SK-N-SH (cell line): ENCODE measurements at regions not wholly inside any gene's neighbourhood (a gene's known extent, or its start where the extent isn't known, plus 50 kb on each side); places are given as distances from the start of the nearest gene placed in this dataset.
"Not testable (repeated sequence)": the region's sequence is repeated elsewhere in the genome, so short reads cannot be mapped to it uniquely, and the experiment has no call there.

Experiments
- EZH2phosphoT487 ChIP-seq: fragments of 200-600 bp; sonication (generic); IDR thresholded peaks from 2 replicates; pipeline ENCODE4 v1.6.1; 2017; ENCODE audit warnings: low read depth, mixed run types, mild to moderate bottlenecking, antibody characterized with exemption, moderate library complexity, borderline replicate concordance
- RAD21 ChIP-seq: IDR thresholded peaks from 2 replicates; pipeline ENCODE4 v1.6.1; 2012; ENCODE audit warnings: mild to moderate bottlenecking, low read length
- RCOR1 ChIP-seq: fragments of 150-350 bp; IDR thresholded peaks from 2 replicates; pipeline ENCODE4 v1.6.1; 2017; ENCODE audit warnings: antibody characterized with exemption, low read length
- USF1 ChIP-seq: IDR thresholded peaks from 2 replicates; pipeline ENCODE4 v1.4.0; 2012; ENCODE audit warnings: low read depth, borderline replicate concordance
- ZBTB33 ChIP-seq: IDR thresholded peaks from 2 replicates; pipeline ENCODE4 v1.4.0; 2012; ENCODE audit warnings: low read depth, borderline replicate concordance
- TF ChIP-seq, protein P1 (sequence below): IDR thresholded peaks from 2 replicates; pipeline ENCODE4 v1.6.1; 2012; ENCODE audit warnings: mild to moderate bottlenecking, low read depth, low read length, moderate library complexity
- TF ChIP-seq, protein P2 (sequence below): fragments of 200-600 bp; sonication (generic); IDR thresholded peaks from 2 replicates; pipeline ENCODE4 v1.6.1; 2017; ENCODE audit warnings: antibody characterized with exemption, mild to moderate bottlenecking, moderate library complexity
- TF ChIP-seq, protein P3 (sequence below): IDR thresholded peaks from 2 replicates; pipeline ENCODE4 v1.4.0; 2012; ENCODE audit warnings: low read depth

GRCh38 chr21:13806444-13806843 lies 196.9 kb downstream of the POTED start:
- not testable (repeated sequence) for TF ChIP-seq ZBTB33, USF1, EZH2phosphoT487, RCOR1
- TF ChIP-seq, protein P1, sequence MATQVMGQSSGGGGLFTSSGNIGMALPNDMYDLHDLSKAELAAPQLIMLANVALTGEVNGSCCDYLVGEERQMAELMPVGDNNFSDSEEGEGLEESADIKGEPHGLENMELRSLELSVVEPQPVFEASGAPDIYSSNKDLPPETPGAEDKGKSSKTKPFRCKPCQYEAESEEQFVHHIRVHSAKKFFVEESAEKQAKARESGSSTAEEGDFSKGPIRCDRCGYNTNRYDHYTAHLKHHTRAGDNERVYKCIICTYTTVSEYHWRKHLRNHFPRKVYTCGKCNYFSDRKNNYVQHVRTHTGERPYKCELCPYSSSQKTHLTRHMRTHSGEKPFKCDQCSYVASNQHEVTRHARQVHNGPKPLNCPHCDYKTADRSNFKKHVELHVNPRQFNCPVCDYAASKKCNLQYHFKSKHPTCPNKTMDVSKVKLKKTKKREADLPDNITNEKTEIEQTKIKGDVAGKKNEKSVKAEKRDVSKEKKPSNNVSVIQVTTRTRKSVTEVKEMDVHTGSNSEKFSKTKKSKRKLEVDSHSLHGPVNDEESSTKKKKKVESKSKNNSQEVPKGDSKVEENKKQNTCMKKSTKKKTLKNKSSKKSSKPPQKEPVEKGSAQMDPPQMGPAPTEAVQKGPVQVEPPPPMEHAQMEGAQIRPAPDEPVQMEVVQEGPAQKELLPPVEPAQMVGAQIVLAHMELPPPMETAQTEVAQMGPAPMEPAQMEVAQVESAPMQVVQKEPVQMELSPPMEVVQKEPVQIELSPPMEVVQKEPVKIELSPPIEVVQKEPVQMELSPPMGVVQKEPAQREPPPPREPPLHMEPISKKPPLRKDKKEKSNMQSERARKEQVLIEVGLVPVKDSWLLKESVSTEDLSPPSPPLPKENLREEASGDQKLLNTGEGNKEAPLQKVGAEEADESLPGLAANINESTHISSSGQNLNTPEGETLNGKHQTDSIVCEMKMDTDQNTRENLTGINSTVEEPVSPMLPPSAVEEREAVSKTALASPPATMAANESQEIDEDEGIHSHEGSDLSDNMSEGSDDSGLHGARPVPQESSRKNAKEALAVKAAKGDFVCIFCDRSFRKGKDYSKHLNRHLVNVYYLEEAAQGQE = not testable (repeated sequence)
- TF ChIP-seq RAD21 = peak; percentile 41; the same call in 1 of the 2 replicates
- TF ChIP-seq, protein P2, sequence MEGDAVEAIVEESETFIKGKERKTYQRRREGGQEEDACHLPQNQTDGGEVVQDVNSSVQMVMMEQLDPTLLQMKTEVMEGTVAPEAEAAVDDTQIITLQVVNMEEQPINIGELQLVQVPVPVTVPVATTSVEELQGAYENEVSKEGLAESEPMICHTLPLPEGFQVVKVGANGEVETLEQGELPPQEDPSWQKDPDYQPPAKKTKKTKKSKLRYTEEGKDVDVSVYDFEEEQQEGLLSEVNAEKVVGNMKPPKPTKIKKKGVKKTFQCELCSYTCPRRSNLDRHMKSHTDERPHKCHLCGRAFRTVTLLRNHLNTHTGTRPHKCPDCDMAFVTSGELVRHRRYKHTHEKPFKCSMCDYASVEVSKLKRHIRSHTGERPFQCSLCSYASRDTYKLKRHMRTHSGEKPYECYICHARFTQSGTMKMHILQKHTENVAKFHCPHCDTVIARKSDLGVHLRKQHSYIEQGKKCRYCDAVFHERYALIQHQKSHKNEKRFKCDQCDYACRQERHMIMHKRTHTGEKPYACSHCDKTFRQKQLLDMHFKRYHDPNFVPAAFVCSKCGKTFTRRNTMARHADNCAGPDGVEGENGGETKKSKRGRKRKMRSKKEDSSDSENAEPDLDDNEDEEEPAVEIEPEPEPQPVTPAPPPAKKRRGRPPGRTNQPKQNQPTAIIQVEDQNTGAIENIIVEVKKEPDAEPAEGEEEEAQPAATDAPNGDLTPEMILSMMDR = not testable (repeated sequence)
- TF ChIP-seq, protein P3, sequence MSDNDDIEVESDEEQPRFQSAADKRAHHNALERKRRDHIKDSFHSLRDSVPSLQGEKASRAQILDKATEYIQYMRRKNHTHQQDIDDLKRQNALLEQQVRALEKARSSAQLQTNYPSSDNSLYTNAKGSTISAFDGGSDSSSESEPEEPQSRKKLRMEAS = not testable (repeated sequence)
